ENCODE measurements at regions not wholly inside any gene's neighbourhood (a gene's known extent, or its start where the extent isn't known, plus 50 kb on each side); places are given as distances from the start of the nearest gene placed in this dataset.

DNA sequence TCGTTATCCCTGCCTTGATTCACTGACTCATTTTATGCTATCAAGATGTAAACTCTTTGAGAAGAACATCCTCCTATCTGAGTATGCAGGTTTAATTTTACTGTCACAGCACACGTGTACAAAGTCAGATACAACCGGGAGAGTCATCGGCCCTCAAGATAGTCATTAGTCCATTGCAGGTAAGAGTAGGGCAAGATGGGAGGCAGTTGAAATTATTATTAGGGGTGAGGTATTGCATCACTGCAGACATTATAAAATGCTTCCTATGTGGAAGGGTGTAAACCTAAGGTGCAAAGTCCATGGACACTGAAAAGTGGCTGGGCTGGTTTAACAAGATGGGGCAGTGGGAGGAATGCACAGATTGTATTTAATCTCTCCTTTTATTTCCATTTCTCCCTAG lies 113.7 kb downstream of the ARL4A start:
- TF ChIP-seq, protein P1, sequence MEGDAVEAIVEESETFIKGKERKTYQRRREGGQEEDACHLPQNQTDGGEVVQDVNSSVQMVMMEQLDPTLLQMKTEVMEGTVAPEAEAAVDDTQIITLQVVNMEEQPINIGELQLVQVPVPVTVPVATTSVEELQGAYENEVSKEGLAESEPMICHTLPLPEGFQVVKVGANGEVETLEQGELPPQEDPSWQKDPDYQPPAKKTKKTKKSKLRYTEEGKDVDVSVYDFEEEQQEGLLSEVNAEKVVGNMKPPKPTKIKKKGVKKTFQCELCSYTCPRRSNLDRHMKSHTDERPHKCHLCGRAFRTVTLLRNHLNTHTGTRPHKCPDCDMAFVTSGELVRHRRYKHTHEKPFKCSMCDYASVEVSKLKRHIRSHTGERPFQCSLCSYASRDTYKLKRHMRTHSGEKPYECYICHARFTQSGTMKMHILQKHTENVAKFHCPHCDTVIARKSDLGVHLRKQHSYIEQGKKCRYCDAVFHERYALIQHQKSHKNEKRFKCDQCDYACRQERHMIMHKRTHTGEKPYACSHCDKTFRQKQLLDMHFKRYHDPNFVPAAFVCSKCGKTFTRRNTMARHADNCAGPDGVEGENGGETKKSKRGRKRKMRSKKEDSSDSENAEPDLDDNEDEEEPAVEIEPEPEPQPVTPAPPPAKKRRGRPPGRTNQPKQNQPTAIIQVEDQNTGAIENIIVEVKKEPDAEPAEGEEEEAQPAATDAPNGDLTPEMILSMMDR (IDR thresholded peaks at IDR 0.05), result no peak
- TF ChIP-seq POLR2A (IDR thresholded peaks at IDR 0.05), result no peak
- no peak for TF ChIP-seq POLR2AphosphoS5 (IDR thresholded peaks at IDR 0.05)
- TF ChIP-seq EP300 (IDR thresholded peaks at IDR 0.05), result no peak

Measured in suprapubic skin (tissue), 4 donors.